ENCODE measurements at regions not wholly inside any gene's neighbourhood (a gene's known extent, or its start where the extent isn't known, plus 50 kb on each side); places are given as distances from the start of the nearest gene placed in this dataset.
"Not testable (repeated sequence)": the region's sequence is repeated elsewhere in the genome, so short reads cannot be mapped to it uniquely, and the experiment has no call there.

- DNase-seq: no peak
Measured at GRCh38 chrX:74179499-74179898, 124.5 kb upstream of the ZCCHC13 start.

- DNase-seq: no peak
Measured at GRCh38 chrX:74179071-74179470, 124.9 kb upstream of the ZCCHC13 start.

- no peak for DNase-seq
Measured at GRCh38 chrX:74178536-74178935, 125.4 kb upstream of the ZCCHC13 start.

GRCh38 chrX:74171465-74171864, 132.5 kb upstream of the ZCCHC13 start:
- no peak for DNase-seq

GRCh38 chrX:74162199-74162598, 141.8 kb upstream of the ZCCHC13 start:
- no peak for DNase-seq

- no peak for DNase-seq
Measured at GRCh38 chrX:74160816-74161215, 143.2 kb upstream of the ZCCHC13 start.

GRCh38 chrX:74160358-74160757, 143.6 kb upstream of the ZCCHC13 start:
- DNase-seq: no peak

GRCh38 chrX:74147439-74147838, 156.5 kb upstream of the ZCCHC13 start:
- no peak for DNase-seq

GRCh38 chrX:74138943-74139342, 165.0 kb upstream of the ZCCHC13 start:
- no peak for DNase-seq

- DNase-seq: peak; percentile 46
Measured at GRCh38 chrX:74133156-74133796, 170.7 kb upstream of the ZCCHC13 start.

- DNase-seq: no peak
Measured at GRCh38 chrX:74132280-74132679, 171.7 kb upstream of the ZCCHC13 start.

GRCh38 chrX:74119016-74119910, 184.7 kb upstream of the ZCCHC13 start:
- no peak for DNase-seq

- DNase-seq: no peak
Measured at GRCh38 chrX:74117962-74118902, 185.7 kb upstream of the ZCCHC13 start.

- no peak for DNase-seq
Measured at GRCh38 chrX:74111245-74111644, 192.7 kb upstream of the ZCCHC13 start.

- no peak for DNase-seq
Measured at GRCh38 chrX:74107666-74108065, 196.3 kb upstream of the ZCCHC13 start.

- DNase-seq: no peak
Measured at GRCh38 chrX:74104356-74105015, 199.5 kb upstream of the ZCCHC13 start.

- DNase-seq: not testable (repeated sequence)
Measured at GRCh38 chrX:74098407-74098806, 205.6 kb upstream of the ZCCHC13 start.

- DNase-seq: no peak
Measured at GRCh38 chrX:74090049-74090448, 213.9 kb upstream of the ZCCHC13 start.

GRCh38 chrX:74085642-74086236, 218.2 kb upstream of the ZCCHC13 start:
- no peak for DNase-seq

GRCh38 chrX:74080165-74080564, 223.8 kb upstream of the ZCCHC13 start:
- no peak for DNase-seq

- no peak for DNase-seq
Measured at GRCh38 chrX:74065831-74066390, 213.4 kb upstream of the XIST start.

Measured in CD4-positive, alpha-beta T cell treated with Interleukin-4 for 4 hours (primary cell).